ENCODE measurements at regions not wholly inside any gene's neighbourhood (a gene's known extent, or its start where the extent isn't known, plus 50 kb on each side); places are given as distances from the start of the nearest gene placed in this dataset.
"Not testable (repeated sequence)": the region's sequence is repeated elsewhere in the genome, so short reads cannot be mapped to it uniquely, and the experiment has no call there.

- DNase-seq (ENCODE audit: low read depth, low spot score) = no peak
Measured at GRCh38 chr1:19024532-19024931, 68.1 kb upstream of the IFFO2 start.

DNA sequence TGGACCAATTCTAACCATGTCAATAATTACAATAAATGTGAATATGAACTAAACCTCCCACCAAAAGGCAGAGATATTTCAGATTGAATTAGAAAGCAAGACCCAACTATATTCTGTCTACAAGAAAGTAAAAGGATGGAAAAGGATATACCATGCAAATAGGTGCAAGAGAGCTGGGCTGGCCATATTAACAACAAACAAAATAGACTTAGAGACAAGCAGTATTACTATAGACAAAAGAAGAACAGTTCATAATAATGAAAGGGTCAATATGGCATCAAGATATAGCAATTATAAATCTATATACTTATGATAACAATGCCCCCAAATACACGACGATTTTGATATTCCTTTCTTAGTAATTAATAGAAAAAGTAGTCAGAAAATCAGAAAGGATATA lies 67.3 kb upstream of the IFFO2 start:
- no peak for DNase-seq (ENCODE audit: low read depth, low spot score)

DNA sequence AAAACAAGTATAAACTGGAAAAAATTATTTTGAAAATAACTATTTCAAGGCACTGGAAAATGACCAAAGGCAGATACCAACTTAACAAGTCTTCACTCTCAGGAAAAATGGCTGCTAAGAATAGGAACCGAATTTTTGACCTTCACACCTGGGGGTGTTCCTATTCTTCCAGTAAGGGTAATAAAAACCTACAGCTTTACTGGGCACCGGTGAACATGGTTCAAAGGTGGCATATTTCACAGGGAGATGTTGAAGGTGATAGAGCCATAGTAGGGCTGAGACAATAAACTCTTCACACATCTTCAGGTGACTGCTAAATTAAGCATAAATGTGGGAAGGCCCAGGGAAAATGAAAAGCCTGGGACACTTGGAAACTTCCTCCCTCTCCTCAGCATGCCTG lies 65.4 kb upstream of the IFFO2 start:
- DNase-seq (ENCODE audit: low read depth, low spot score) = no peak

DNA sequence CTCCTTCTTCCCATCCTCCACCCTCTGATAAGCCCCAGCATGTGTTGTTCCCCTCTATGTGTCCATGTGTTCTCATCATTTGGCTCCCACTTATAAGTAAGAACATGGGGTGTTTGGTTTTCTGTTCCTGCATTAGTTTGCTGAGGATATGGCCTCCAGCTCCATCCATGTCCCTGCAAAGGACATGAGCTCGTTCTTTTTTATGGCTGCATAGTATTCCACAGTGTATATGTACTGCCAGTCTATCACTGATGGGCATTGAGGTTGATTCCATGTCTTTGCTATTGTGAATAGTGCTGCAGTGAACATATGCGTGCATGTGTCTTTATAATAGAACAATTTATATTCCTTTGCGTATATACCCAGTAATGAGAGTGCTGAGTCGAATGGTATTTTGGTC lies 62.8 kb upstream of the IFFO2 start:
- DNase-seq (ENCODE audit: low read depth, low spot score) = not testable (repeated sequence)

DNA sequence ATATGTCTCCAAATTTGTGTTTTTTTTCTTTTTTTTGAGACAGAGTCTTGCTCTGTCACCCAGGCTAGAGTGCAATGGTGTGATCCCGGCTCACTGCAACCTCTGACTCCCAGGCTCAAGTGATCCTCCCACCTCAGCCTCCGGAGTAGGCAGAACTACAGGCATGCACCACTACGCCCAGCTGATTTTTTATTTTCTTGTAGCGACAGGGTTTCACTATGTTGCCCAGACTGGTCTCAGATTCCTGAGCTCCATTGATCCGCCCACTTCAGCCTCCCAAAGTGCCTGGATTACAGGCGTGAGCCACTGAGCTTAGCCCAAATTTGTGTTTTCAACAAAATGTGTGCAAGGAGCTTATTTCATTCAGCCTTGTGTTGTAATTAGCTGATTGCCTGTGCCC lies 59.0 kb upstream of the IFFO2 start:
- DNase-seq (ENCODE audit: low read depth, low spot score) = no peak

GRCh38 chr1:19014765-19015164 lies 58.3 kb upstream of the IFFO2 start:
- no peak for DNase-seq (ENCODE audit: low read depth, low spot score)

DNA sequence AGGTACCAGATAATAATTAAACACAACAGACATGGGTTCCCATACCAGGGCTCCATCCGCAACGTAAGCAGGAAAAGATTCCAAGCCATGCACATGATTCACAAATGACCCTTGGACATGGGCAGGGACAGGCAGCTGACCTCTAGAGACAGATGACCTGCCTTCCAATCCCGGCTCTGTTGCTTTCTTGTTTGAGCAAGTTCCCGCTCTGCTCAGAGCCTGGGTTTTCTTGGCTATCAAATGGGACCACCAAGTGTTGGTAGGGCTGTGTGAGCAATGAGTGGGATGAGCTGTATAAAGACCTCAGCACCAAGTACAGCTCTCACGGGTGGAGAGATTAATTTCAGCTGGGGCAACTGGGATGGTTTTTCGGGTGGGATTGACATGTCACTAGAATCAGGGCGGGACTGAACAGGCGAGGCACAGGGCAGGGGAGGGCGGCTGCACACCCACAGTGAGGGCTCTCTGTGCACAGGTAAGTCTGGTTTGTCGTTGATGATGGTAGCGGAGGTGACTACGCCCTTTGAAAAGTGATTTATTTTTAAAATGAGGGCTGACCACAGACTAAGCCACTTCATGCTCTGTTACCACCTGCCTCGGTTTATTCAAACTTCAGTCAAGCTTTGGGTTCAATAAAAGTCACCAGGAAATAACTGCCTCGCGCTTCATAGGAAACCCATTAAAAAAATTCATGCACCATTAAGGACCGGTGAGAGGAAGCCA lies 57.5 kb upstream of the IFFO2 start:
- no peak for DNase-seq (ENCODE audit: low read depth, low spot score)

GRCh38 chr1:19011845-19012231 lies 55.4 kb upstream of the IFFO2 start:
- no peak for DNase-seq (ENCODE audit: low read depth, low spot score)

- peak; percentile 54 for DNase-seq (ENCODE audit: low read depth, low spot score)
Measured at GRCh38 chr1:19010995-19011844, 54.7 kb upstream of the IFFO2 start.

DNA sequence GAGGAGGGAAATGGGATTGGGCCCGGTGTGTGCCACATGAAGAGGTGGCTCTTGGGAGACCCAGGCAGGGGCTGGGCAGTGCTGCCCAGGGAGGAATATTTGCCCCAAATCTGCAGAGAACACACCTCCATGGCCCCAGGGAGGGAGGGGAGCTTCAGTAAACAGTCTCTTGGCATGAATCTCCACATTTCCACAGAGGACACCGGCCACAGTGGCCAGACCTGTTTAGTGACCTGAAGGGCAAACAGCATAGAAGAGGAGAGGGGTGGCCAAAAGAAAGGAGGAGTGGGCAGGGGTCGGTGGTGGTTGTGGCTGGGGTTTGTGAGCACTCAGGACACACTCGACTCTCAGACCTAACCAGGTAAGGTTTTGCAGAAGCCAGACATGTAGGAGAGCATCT lies 54.0 kb upstream of the IFFO2 start:
- DNase-seq (ENCODE audit: low read depth, low spot score) = no peak

- no peak for DNase-seq (ENCODE audit: low read depth, low spot score)
Measured at GRCh38 chr1:19009882-19010321, 53.4 kb upstream of the IFFO2 start.

- no peak for DNase-seq (ENCODE audit: low read depth, low spot score)
Measured at GRCh38 chr1:19009126-19009881, 52.8 kb upstream of the IFFO2 start.

DNA sequence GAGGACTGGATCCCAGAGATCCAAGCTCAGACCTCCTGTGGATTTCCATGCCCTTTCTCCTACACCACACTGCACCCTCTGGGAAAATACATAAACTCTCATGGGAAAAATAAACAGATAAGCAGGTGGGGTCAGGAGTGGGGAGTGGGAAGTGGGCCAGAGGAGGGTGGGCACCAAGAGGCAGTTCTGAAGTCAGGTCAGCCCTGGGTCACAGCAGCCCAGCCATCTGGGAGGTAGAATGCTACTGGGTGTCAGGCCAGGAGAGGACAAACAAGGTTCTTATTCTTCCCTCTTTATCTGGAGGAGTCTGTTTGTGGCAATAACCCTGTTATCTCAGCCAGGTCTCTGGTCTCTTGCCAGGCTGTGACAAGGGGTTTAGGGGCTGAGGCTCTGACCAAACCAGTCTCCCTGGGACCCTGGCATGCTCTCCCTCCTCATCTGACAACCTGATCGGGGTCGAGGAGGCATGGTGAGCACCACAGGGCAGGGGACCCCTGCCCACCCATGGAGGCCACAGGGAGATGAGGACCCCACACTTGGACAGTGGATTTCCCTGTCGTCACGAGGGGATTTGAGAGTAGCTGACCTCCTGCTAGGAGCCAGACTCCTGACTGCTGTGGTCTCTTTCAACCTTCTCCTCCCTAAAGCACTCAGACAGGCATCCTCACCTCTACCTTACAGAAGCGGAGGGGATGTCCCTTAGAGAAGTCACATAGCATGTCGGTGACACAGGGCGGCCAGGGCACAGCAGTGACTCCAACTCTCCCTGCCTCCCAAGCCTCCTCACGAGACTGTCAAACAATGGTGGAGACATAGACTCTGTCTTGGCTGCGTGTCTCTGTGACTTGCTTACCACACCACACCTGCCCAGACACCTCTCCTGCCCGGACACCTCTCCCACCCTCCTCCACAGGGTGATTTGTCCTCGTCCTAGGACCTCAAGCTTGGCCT lies 51.3 kb upstream of the IFFO2 start:
- no peak for DNase-seq (ENCODE audit: low read depth, low spot score)

DNA sequence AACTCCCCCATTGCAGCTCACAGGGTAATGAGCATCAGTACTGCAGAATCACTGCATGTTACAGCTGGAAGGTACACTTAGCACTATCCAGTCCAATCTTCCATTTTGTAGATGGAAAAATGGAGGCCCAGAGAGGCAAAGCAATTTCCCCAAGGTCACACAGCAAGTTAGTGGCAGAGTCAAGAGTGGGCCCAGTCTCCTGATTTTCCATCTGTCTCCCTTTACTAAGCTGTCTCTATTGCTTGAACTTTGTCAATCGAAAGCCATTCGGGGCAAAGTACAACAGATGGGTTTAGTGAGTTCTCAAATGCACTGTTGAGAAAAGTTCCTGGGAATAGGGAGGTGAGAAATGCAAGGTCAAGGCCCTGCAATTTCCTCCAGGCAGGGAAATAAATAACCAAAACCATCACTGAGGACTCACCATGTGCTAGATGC lies 50.4 kb upstream of the IFFO2 start:
- DNase-seq (ENCODE audit: low read depth, low spot score) = no peak
